ENCODE measurements at regions not wholly inside any gene's neighbourhood (a gene's known extent, or its start where the extent isn't known, plus 50 kb on each side); places are given as distances from the start of the nearest gene placed in this dataset.

DNA sequence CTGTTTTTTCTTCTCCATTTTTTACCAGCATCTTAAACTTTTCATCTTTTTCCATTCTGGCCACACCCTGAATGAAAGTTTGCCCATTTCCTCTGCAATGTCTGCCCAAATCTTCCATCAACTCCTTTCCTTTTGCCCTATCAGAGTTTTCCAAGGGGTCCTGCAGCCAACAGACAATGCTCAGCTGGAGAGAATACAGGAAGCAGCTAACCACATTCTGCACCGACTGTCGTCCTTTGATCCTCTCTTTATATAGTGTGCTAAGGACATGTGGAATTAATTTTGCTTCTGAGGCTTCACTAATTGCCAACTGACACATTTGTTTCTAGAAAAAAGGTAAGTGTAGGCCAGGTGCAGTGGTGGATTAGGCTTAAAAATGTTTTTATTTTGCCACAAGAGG, 50.5 kb upstream of the DLX2 start:
- H3K27ac ChIP-seq (ENCODE audit: low read depth in 1 of 3, low read length in 2 of 3), result no peak overlapping the region
- no peaks in the 10 kb centered on the region for H3K9me3 ChIP-seq (ENCODE audit: control insufficient read depth in 2 of 2, insufficient read depth in 1 of 2, low read depth in 1 of 2, low read length in 1 of 2)
- FAIRE-seq (no peak), DNase-seq (no peak)
- WGBS, 3 donors, result 40 to 49% (median 48%) methylated on average over 2 of the region's 2 CpGs
- H3K27me3 ChIP-seq (ENCODE audit: control insufficient read depth in 3 of 3, insufficient read depth in 3 of 3, low read length in 3 of 3), result peaks cover 0 to 4% (median 3%) of the 10 kb centered on the region in 3 donors
- H3K4me3 ChIP-seq (ENCODE audit: low read depth in 1 of 3, low read length in 3 of 3), result no peak overlapping the region
- H3K4me1 ChIP-seq (ENCODE audit: control insufficient read depth in 3 of 3, insufficient read depth in 2 of 3, low read depth in 1 of 3, low read length in 2 of 3), result no peaks in the 10 kb centered on the region
- H3K36me3 ChIP-seq (ENCODE audit: control insufficient read depth in 3 of 3, insufficient read depth in 2 of 3, low read depth in 1 of 3, low read length in 3 of 3), result no peaks in the 10 kb centered on the region

GRCh38 chr2:172153757-172154156, 51.1 kb upstream of the DLX2 start:
- Histone ChIP-seq H3K9me3 (ENCODE audit: control insufficient read depth in 2 of 2, insufficient read depth in 1 of 2, low read depth in 1 of 2, low read length in 1 of 2) (no peaks in the 10 kb centered on the region), H3K27me3 (ENCODE audit: control insufficient read depth in 3 of 3, insufficient read depth in 3 of 3, low read length in 3 of 3) (peaks cover 0 to 10% (median 3%) of the 10 kb centered on the region in 3 donors), H3K4me1 (ENCODE audit: control insufficient read depth in 3 of 3, insufficient read depth in 2 of 3, low read depth in 1 of 3, low read length in 2 of 3) (no peaks in the 10 kb centered on the region), H3K27ac (ENCODE audit: low read depth in 1 of 3, low read length in 2 of 3) (no peak overlapping the region), H3K4me3 (ENCODE audit: low read depth in 1 of 3, low read length in 3 of 3) (no peak overlapping the region), H3K36me3 (ENCODE audit: control insufficient read depth in 3 of 3, insufficient read depth in 2 of 3, low read depth in 1 of 3, low read length in 3 of 3) (no peaks in the 10 kb centered on the region)
- no peak for DNase-seq
- FAIRE-seq, result no peak

GRCh38 chr2:172155752-172156151, 53.1 kb upstream of the DLX2 start:
- no peak overlapping the region for H3K27ac ChIP-seq (ENCODE audit: low read depth in 1 of 3, low read length in 2 of 3)
- H3K27me3 ChIP-seq (ENCODE audit: control insufficient read depth in 3 of 3, insufficient read depth in 3 of 3, low read length in 3 of 3), result peaks cover 0 to 11% (median 3%) of the 10 kb centered on the region in 3 donors
- DNase-seq (no peak), FAIRE-seq (no peak)
- no peaks in the 10 kb centered on the region for H3K36me3 ChIP-seq (ENCODE audit: control insufficient read depth in 3 of 3, insufficient read depth in 2 of 3, low read depth in 1 of 3, low read length in 3 of 3)
- 84 to 90% (median 86%) methylated on average over 12 of the region's 12 CpGs for WGBS, 3 donors
- H3K4me3 ChIP-seq (ENCODE audit: low read depth in 1 of 3, low read length in 3 of 3), result no peak overlapping the region
- no peaks in the 10 kb centered on the region for H3K9me3 ChIP-seq (ENCODE audit: control insufficient read depth in 2 of 2, insufficient read depth in 1 of 2, low read depth in 1 of 2, low read length in 1 of 2)
- H3K4me1 ChIP-seq (ENCODE audit: control insufficient read depth in 3 of 3, insufficient read depth in 2 of 3, low read depth in 1 of 3, low read length in 2 of 3), result no peaks in the 10 kb centered on the region

GRCh38 chr2:172160839-172161238, 58.1 kb upstream of the DLX2 start:
- no peak for FAIRE-seq
- Histone ChIP-seq H3K4me1 (ENCODE audit: control insufficient read depth in 3 of 3, insufficient read depth in 2 of 3, low read depth in 1 of 3, low read length in 2 of 3) (no peaks in the 10 kb centered on the region), H3K36me3 (ENCODE audit: control insufficient read depth in 3 of 3, insufficient read depth in 2 of 3, low read depth in 1 of 3, low read length in 3 of 3) (no peaks in the 10 kb centered on the region), H3K27me3 (ENCODE audit: control insufficient read depth in 3 of 3, insufficient read depth in 3 of 3, low read length in 3 of 3) (peaks cover 0 to 11% (median 3%) of the 10 kb centered on the region in 3 donors), H3K4me3 (ENCODE audit: low read depth in 1 of 3, low read length in 3 of 3) (no peak overlapping the region), H3K27ac (ENCODE audit: low read depth in 1 of 3, low read length in 2 of 3) (no peak overlapping the region), H3K9me3 (ENCODE audit: control insufficient read depth in 2 of 2, insufficient read depth in 1 of 2, low read depth in 1 of 2, low read length in 1 of 2) (no peaks in the 10 kb centered on the region)
- DNase-seq, result no peak
- WGBS, 3 donors, result 87 to 94% (median 92%) methylated on average over 1 of the region's 1 CpG

GRCh38 chr2:172162225-172162733, 59.6 kb upstream of the DLX2 start:
- Histone ChIP-seq H3K9me3 (ENCODE audit: control insufficient read depth in 2 of 2, insufficient read depth in 1 of 2, low read depth in 1 of 2, low read length in 1 of 2) (no peaks in the 10 kb centered on the region), H3K4me1 (ENCODE audit: control insufficient read depth in 3 of 3, insufficient read depth in 2 of 3, low read depth in 1 of 3, low read length in 2 of 3) (no peaks in the 10 kb centered on the region), H3K27me3 (ENCODE audit: control insufficient read depth in 3 of 3, insufficient read depth in 3 of 3, low read length in 3 of 3) (peaks cover 0 to 7% (median 0%) of the 10 kb centered on the region in 3 donors), H3K27ac (ENCODE audit: low read depth in 1 of 3, low read length in 2 of 3) (no peak overlapping the region), H3K36me3 (ENCODE audit: control insufficient read depth in 3 of 3, insufficient read depth in 2 of 3, low read depth in 1 of 3, low read length in 3 of 3) (no peaks in the 10 kb centered on the region), H3K4me3 (ENCODE audit: low read depth in 1 of 3, low read length in 3 of 3) (no peak overlapping the region)
- WGBS, 3 donors, result 72 to 84% (median 78%) methylated on average over 7 of the region's 7 CpGs
- FAIRE-seq (no peak), DNase-seq (no peak)

- H3K27ac ChIP-seq (ENCODE audit: low read depth in 1 of 3, low read length in 2 of 3), result no peak overlapping the region
- no peak for FAIRE-seq
- WGBS, 3 donors, result 90 to 96% (median 93%) methylated on average over 9 of the region's 9 CpGs
- H3K4me1 ChIP-seq (ENCODE audit: control insufficient read depth in 3 of 3, insufficient read depth in 2 of 3, low read depth in 1 of 3, low read length in 2 of 3), result no peaks in the 10 kb centered on the region
- no peak for DNase-seq
- peaks cover 0 to 7% (median 0%) of the 10 kb centered on the region in 3 donors for H3K27me3 ChIP-seq (ENCODE audit: control insufficient read depth in 3 of 3, insufficient read depth in 3 of 3, low read length in 3 of 3)
- H3K4me3 ChIP-seq (ENCODE audit: low read depth in 1 of 3, low read length in 3 of 3), result no peak overlapping the region
- no peaks in the 10 kb centered on the region for H3K9me3 ChIP-seq (ENCODE audit: control insufficient read depth in 2 of 2, insufficient read depth in 1 of 2, low read depth in 1 of 2, low read length in 1 of 2)
- H3K36me3 ChIP-seq (ENCODE audit: control insufficient read depth in 3 of 3, insufficient read depth in 2 of 3, low read depth in 1 of 3, low read length in 3 of 3), result no peaks in the 10 kb centered on the region
These were observed 60.1 kb upstream of the DLX2 start for GRCh38 chr2:172162739-172163336.

DNA sequence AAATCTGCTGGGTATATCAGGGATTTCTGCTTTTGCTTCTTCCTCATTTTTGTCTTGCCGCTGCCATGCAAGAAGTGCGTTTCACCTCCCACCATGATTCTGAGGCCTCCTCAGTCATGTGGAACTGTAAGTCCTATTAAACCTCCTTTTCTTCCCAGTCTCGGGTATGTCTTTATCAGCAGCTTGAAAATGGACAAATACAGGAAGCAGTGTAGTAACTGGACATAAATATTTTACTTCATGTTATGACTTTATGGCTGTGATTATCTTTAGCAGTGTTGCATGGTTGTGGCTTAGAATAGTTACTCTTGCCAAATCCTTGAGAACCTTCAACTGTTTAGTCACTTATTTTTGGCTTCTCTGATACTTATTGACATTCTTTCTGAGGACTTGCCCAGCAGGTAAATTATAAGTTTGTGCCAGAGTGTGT, 66.2 kb upstream of the DLX2 start:
- H3K36me3 ChIP-seq (ENCODE audit: control insufficient read depth in 3 of 3, insufficient read depth in 2 of 3, low read depth in 1 of 3, low read length in 3 of 3), result no peaks in the 10 kb centered on the region
- no peaks in the 10 kb centered on the region for H3K9me3 ChIP-seq (ENCODE audit: control insufficient read depth in 2 of 2, insufficient read depth in 1 of 2, low read depth in 1 of 2, low read length in 1 of 2)
- peaks cover 0 to 14% (median 2%) of the 10 kb centered on the region in 3 donors for H3K4me1 ChIP-seq (ENCODE audit: control insufficient read depth in 3 of 3, insufficient read depth in 2 of 3, low read depth in 1 of 3, low read length in 2 of 3)
- WGBS, 3 donors, result 38 to 65% (median 41%) methylated on average over 3 of the region's 3 CpGs
- FAIRE-seq (no peak), DNase-seq (peak; percentile 44 to 61)
- no peak overlapping the region for H3K4me3 ChIP-seq (ENCODE audit: low read depth in 1 of 3, low read length in 3 of 3)
- H3K27ac ChIP-seq (ENCODE audit: low read depth in 1 of 3, low read length in 2 of 3), result no peak overlapping the region
- H3K27me3 ChIP-seq (ENCODE audit: control insufficient read depth in 3 of 3, insufficient read depth in 3 of 3, low read length in 3 of 3), result peaks cover 0 to 3% (median 2%) of the 10 kb centered on the region in 3 donors

GRCh38 chr2:172169611-172170010, 66.9 kb upstream of the DLX2 start:
- Histone ChIP-seq H3K9me3 (ENCODE audit: control insufficient read depth in 2 of 2, insufficient read depth in 1 of 2, low read depth in 1 of 2, low read length in 1 of 2) (no peaks in the 10 kb centered on the region), H3K4me1 (ENCODE audit: control insufficient read depth in 3 of 3, insufficient read depth in 2 of 3, low read depth in 1 of 3, low read length in 2 of 3) (peaks cover 0 to 14% (median 2%) of the 10 kb centered on the region in 3 donors), H3K4me3 (ENCODE audit: low read depth in 1 of 3, low read length in 3 of 3) (no peak overlapping the region), H3K27ac (ENCODE audit: low read depth in 1 of 3, low read length in 2 of 3) (no peak overlapping the region), H3K36me3 (ENCODE audit: control insufficient read depth in 3 of 3, insufficient read depth in 2 of 3, low read depth in 1 of 3, low read length in 3 of 3) (no peaks in the 10 kb centered on the region), H3K27me3 (ENCODE audit: control insufficient read depth in 3 of 3, insufficient read depth in 3 of 3, low read length in 3 of 3) (peaks cover 0 to 3% (median 2%) of the 10 kb centered on the region in 3 donors)
- DNase-seq (peak in 1 of 2 donors; percentile 33), FAIRE-seq (no peak)

Data from small intestine (tissue), 7 donors.